ENCODE measurements at regions not wholly inside any gene's neighbourhood (a gene's known extent, or its start where the extent isn't known, plus 50 kb on each side); places are given as distances from the start of the nearest gene placed in this dataset.

DNA sequence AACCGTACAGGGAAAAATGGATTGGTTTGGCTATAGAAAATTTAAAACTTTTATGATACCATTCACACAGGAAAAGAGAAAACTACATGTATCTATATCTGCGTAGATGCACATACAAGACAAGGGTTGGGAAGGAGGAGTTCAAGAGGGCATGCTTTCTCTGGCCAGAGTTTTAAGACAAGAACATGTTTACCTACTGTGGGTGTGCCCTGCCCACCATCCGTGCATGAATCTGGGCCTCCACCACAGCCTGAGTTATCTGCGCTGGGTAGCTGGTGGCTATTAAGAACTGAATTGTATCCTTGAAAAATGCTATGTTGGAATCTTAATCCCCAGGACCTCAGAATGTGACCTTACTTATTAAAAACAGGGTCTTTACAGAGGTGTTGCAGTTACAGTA, 151.6 kb downstream of the AASDH start (continued):
- TF ChIP-seq, protein P1, sequence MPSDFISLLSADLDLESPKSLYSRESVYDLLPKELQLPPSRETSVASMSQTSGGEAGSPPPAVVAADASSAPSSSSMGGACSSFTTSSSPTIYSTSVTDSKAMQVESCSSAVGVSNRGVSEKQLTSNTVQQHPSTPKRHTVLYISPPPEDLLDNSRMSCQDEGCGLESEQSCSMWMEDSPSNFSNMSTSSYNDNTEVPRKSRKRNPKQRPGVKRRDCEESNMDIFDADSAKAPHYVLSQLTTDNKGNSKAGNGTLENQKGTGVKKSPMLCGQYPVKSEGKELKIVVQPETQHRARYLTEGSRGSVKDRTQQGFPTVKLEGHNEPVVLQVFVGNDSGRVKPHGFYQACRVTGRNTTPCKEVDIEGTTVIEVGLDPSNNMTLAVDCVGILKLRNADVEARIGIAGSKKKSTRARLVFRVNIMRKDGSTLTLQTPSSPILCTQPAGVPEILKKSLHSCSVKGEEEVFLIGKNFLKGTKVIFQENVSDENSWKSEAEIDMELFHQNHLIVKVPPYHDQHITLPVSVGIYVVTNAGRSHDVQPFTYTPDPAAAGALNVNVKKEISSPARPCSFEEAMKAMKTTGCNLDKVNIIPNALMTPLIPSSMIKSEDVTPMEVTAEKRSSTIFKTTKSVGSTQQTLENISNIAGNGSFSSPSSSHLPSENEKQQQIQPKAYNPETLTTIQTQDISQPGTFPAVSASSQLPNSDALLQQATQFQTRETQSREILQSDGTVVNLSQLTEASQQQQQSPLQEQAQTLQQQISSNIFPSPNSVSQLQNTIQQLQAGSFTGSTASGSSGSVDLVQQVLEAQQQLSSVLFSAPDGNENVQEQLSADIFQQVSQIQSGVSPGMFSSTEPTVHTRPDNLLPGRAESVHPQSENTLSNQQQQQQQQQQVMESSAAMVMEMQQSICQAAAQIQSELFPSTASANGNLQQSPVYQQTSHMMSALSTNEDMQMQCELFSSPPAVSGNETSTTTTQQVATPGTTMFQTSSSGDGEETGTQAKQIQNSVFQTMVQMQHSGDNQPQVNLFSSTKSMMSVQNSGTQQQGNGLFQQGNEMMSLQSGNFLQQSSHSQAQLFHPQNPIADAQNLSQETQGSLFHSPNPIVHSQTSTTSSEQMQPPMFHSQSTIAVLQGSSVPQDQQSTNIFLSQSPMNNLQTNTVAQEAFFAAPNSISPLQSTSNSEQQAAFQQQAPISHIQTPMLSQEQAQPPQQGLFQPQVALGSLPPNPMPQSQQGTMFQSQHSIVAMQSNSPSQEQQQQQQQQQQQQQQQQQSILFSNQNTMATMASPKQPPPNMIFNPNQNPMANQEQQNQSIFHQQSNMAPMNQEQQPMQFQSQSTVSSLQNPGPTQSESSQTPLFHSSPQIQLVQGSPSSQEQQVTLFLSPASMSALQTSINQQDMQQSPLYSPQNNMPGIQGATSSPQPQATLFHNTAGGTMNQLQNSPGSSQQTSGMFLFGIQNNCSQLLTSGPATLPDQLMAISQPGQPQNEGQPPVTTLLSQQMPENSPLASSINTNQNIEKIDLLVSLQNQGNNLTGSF (CRISPR knock-in tag; IDR thresholded peaks at IDR 0.05), result no peak

DNA sequence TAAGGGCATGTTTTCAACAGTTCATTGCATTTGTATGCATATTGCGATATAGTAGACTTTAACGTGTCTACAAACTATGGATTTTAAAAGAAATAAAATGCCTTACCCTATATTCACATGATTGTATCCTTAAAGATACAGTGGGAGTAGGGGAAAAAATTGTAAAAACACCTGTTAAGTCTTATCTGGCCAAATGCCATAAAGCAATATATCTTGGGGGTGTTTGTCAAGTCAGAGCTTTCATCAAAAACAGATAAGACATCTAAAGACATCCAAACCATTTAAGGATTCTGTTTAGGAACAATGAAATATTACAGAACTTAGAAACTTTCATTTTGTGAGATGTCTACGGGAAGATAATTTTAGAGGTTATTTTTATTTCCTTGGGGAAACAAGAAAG, 152.3 kb downstream of the AASDH start:
- Histone ChIP-seq H3K36me3 (replicated peaks in 1 of 2; ENCODE audit: control insufficient read depth in 1 of 2, insufficient read depth in 2 of 2, low read length in 2 of 2) (no peaks in the 10 kb centered on the region), H3K4me1 (ENCODE audit: insufficient read depth, low read length) (peaks cover 18% of the 10 kb centered on the region), H4K20me1 (ENCODE audit: insufficient read depth, low read length) (no peaks in the 10 kb centered on the region), H3K79me2 (ENCODE audit: insufficient read depth, low read length) (no peaks in the 10 kb centered on the region), H3K9me3 (ENCODE audit: low read length) (no peaks in the 10 kb centered on the region), H3K27me3 (ENCODE audit: control insufficient read depth in 1 of 2, insufficient read depth in 2 of 2, low read length in 2 of 2) (no peaks in the 10 kb centered on the region), H3K27ac (ENCODE audit: extremely low read length, insufficient read depth, low read length) (no peak overlapping the region), H3K9ac (ENCODE audit: insufficient read depth, low read depth, low read length) (no peak overlapping the region), H3K4me2 (ENCODE audit: low read depth, low read length) (no peak overlapping the region), H3K4me3 (replicated peaks in 1 of 3; ENCODE audit: insufficient read depth in 1 of 3, low read depth in 2 of 3, low read length in 3 of 3) (no peak overlapping the region), H2AFZ (ENCODE audit: low read length) (no peak overlapping the region)
- WGBS (ENCODE audit: low lambda C conversion rate), result 95% methylated on average over 3 of the region's 3 CpGs
- intact Hi-C loops (cut with micrococcal nuclease; ENCODE audit: unreplicated experiment) (no loop called here), in situ Hi-C loops (cut with HindIII; ENCODE audit: extremely low pct_ligation_motif_present, low pct_unique_long_range_greater_than_20kb) (no loop called here)
- no peak for ATAC-seq
- ChIA-PET CTCF (ENCODE audit: low intra/inter-chr PET ratio, low total read pairs) (no interaction called here), POLR2A (no interaction called here)
- TF ChIP-seq ZKSCAN1 (IDR thresholded peaks at IDR 0.05; ENCODE audit: low read length), result no peak
- no peak for TF ChIP-seq ZNF720 (CRISPR knock-in tag; IDR thresholded peaks at IDR 0.05)
- TF ChIP-seq, protein P2, sequence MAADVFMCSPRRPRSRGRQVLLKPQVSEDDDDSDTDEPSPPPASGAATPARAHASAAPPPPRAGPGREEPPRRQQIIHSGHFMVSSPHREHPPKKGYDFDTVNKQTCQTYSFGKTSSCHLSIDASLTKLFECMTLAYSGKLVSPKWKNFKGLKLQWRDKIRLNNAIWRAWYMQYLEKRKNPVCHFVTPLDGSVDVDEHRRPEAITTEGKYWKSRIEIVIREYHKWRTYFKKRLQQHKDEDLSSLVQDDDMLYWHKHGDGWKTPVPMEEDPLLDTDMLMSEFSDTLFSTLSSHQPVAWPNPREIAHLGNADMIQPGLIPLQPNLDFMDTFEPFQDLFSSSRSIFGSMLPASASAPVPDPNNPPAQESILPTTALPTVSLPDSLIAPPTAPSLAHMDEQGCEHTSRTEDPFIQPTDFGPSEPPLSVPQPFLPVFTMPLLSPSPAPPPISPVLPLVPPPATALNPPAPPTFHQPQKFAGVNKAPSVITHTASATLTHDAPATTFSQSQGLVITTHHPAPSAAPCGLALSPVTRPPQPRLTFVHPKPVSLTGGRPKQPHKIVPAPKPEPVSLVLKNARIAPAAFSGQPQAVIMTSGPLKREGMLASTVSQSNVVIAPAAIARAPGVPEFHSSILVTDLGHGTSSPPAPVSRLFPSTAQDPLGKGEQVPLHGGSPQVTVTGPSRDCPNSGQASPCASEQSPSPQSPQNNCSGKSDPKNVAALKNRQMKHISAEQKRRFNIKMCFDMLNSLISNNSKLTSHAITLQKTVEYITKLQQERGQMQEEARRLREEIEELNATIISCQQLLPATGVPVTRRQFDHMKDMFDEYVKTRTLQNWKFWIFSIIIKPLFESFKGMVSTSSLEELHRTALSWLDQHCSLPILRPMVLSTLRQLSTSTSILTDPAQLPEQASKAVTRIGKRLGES (CRISPR knock-in tag; IDR thresholded peaks at IDR 0.05; ENCODE audit: borderline replicate concordance), result no peak
- no peak for TF ChIP-seq SMAD3 (CRISPR knock-in tag; IDR thresholded peaks at IDR 0.05)
- no peak for TF ChIP-seq ESRRA (CRISPR knock-in tag; IDR thresholded peaks at IDR 0.05; ENCODE audit: low read depth)
- no peak for FAIRE-seq
- BruUV-seq (replicated peaks), result no TSS peak
- no peak for DNase-seq (ENCODE audit: low spot score)

Measured in HepG2 (cell line).